ENCODE measurements at regions not wholly inside any gene's neighbourhood (a gene's known extent, or its start where the extent isn't known, plus 50 kb on each side); places are given as distances from the start of the nearest gene placed in this dataset.

DNA sequence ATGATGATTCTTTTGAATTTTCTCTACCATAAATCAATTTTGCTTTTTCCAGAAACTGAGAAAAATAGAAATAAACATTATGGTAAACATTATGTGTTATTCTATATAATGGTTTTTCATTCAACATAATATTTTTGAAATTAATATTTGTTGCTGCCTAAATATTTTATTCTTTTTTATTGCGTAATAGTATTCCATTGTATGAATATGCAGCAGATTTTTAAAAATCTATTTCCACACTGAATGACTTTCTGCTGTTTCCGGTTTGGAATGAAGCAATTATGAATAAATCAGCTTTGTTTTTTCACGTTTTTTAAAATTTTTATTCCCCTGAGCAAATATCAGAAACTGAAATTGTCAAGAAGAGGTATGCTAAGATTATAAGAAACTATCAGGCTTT, 335.2 kb upstream of the KCND2 start:
- WGBS: 54% methylated on average over 3 of the region's 3 CpGs

DNA sequence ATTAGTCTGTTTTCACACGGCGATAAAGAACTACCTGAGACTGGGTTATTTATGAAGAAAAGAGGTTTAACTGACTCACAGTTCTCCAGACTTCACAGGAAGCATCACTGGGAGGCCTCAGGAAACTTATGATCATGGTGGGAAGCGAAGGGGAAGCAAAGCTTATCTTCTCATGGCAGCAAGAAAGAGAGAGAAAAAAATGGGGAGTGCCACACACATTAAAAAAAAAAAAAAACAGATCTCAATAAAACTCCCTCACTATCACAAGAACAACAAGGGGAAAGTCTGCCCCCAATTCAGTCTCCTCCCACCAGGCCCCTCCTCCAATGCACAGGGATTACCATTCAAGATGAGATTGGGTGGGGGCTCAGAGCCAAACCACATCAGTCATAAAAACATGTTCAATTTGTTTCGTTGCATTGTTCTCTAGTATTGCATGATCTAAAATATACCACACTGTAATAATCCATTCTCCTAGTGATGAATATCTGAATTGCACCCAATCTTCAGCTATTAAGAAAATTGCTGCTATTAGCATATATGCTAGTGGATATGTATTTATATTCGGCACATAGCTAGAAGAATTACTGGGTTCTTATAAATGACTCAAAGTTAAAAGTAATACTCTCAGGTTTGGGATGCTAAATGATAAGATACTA, 328.9 kb upstream of the KCND2 start:
- Histone ChIP-seq H3K27ac (ENCODE audit: low read depth in 1 of 2, low read length in 2 of 2) (no peak overlapping the region), H3K9ac (ENCODE audit: low read depth in 1 of 2, low read length in 2 of 2) (no peak overlapping the region), H3K27me3 (ENCODE audit: control insufficient read depth in 4 of 4, insufficient read depth in 4 of 4, low read length in 3 of 4) (no peaks in the 10 kb centered on the region), H3K36me3 (ENCODE audit: control insufficient read depth in 4 of 4, insufficient read depth in 3 of 4, low read depth in 1 of 4, low read length in 3 of 4) (no peaks in the 10 kb centered on the region), H3K4me1 (ENCODE audit: control insufficient read depth in 4 of 4, insufficient read depth in 4 of 4, low read length in 3 of 4) (no peaks in the 10 kb centered on the region), H3K9me3 (ENCODE audit: control insufficient read depth in 4 of 4, low read length in 3 of 4) (no peaks in the 10 kb centered on the region), H3K4me3 (ENCODE audit: low read depth in 1 of 3, low read length in 3 of 3) (no peak overlapping the region)
- WGBS: 68% methylated on average over 5 of the region's 5 CpGs
- TF ChIP-seq, protein P1, sequence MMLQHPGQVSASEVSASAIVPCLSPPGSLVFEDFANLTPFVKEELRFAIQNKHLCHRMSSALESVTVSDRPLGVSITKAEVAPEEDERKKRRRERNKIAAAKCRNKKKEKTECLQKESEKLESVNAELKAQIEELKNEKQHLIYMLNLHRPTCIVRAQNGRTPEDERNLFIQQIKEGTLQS (IDR thresholded peaks at IDR 0.05): no peak
- TF ChIP-seq, protein P2, sequence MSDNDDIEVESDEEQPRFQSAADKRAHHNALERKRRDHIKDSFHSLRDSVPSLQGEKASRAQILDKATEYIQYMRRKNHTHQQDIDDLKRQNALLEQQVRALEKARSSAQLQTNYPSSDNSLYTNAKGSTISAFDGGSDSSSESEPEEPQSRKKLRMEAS (IDR thresholded peaks at IDR 0.05): no peak
- no peak for TF ChIP-seq HNF4G (IDR thresholded peaks at IDR 0.05)
- no peak for TF ChIP-seq FOXA2 (IDR thresholded peaks at IDR 0.05)
- no peak for TF ChIP-seq SP1 (IDR thresholded peaks at IDR 0.05)
- TF ChIP-seq RXRA (IDR thresholded peaks at IDR 0.05): no peak
- no peak for TF ChIP-seq JUND (IDR thresholded peaks at IDR 0.05)
- TF ChIP-seq, protein P3, sequence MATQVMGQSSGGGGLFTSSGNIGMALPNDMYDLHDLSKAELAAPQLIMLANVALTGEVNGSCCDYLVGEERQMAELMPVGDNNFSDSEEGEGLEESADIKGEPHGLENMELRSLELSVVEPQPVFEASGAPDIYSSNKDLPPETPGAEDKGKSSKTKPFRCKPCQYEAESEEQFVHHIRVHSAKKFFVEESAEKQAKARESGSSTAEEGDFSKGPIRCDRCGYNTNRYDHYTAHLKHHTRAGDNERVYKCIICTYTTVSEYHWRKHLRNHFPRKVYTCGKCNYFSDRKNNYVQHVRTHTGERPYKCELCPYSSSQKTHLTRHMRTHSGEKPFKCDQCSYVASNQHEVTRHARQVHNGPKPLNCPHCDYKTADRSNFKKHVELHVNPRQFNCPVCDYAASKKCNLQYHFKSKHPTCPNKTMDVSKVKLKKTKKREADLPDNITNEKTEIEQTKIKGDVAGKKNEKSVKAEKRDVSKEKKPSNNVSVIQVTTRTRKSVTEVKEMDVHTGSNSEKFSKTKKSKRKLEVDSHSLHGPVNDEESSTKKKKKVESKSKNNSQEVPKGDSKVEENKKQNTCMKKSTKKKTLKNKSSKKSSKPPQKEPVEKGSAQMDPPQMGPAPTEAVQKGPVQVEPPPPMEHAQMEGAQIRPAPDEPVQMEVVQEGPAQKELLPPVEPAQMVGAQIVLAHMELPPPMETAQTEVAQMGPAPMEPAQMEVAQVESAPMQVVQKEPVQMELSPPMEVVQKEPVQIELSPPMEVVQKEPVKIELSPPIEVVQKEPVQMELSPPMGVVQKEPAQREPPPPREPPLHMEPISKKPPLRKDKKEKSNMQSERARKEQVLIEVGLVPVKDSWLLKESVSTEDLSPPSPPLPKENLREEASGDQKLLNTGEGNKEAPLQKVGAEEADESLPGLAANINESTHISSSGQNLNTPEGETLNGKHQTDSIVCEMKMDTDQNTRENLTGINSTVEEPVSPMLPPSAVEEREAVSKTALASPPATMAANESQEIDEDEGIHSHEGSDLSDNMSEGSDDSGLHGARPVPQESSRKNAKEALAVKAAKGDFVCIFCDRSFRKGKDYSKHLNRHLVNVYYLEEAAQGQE (IDR thresholded peaks at IDR 0.05): no peak
- TF ChIP-seq HNF4A (conservative IDR thresholded peaks at IDR 0.05): no peak
- TF ChIP-seq EGR1 (IDR thresholded peaks at IDR 0.05; ENCODE audit: low read depth in 2 of 2): no peak
- TF ChIP-seq TAF1 (conservative IDR thresholded peaks at IDR 0.05): no peak
- DNase-seq (ENCODE audit: low spot score): no peak

More for the DNA sequence above, 335.2 kb upstream of the KCND2 start:
- H3K4me3 ChIP-seq (ENCODE audit: low read depth in 1 of 3, low read length in 3 of 3): no peak overlapping the region
- H3K27me3 ChIP-seq (ENCODE audit: control insufficient read depth in 4 of 4, insufficient read depth in 4 of 4, low read length in 3 of 4): peaks cover 0 to 5% (median 0%) of the 10 kb centered on the region in 4 donors
- H3K9ac ChIP-seq (ENCODE audit: low read depth in 1 of 2, low read length in 2 of 2): no peak overlapping the region
- TF ChIP-seq GABPA (IDR thresholded peaks at IDR 0.05 in 1 of 2, conservative IDR thresholded peaks at IDR 0.05 in 1 of 2) (no peak), JUND (IDR thresholded peaks at IDR 0.05) (no peak), YY1 (IDR thresholded peaks at IDR 0.05) (no peak)
- TF ChIP-seq, protein P4, sequence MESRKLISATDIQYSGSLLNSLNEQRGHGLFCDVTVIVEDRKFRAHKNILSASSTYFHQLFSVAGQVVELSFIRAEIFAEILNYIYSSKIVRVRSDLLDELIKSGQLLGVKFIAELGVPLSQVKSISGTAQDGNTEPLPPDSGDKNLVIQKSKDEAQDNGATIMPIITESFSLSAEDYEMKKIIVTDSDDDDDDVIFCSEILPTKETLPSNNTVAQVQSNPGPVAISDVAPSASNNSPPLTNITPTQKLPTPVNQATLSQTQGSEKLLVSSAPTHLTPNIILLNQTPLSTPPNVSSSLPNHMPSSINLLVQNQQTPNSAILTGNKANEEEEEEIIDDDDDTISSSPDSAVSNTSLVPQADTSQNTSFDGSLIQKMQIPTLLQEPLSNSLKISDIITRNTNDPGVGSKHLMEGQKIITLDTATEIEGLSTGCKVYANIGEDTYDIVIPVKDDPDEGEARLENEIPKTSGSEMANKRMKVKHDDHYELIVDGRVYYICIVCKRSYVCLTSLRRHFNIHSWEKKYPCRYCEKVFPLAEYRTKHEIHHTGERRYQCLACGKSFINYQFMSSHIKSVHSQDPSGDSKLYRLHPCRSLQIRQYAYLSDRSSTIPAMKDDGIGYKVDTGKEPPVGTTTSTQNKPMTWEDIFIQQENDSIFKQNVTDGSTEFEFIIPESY (IDR thresholded peaks at IDR 0.05): no peak
- TF ChIP-seq, protein P2 (IDR thresholded peaks at IDR 0.05): no peak
- H3K4me1 ChIP-seq (ENCODE audit: control insufficient read depth in 4 of 4, insufficient read depth in 4 of 4, low read length in 3 of 4): no peaks in the 10 kb centered on the region
- H3K9me3 ChIP-seq (ENCODE audit: control insufficient read depth in 4 of 4, low read length in 3 of 4): no peaks in the 10 kb centered on the region
- no peaks in the 10 kb centered on the region for H3K36me3 ChIP-seq (ENCODE audit: control insufficient read depth in 4 of 4, insufficient read depth in 3 of 4, low read depth in 1 of 4, low read length in 3 of 4)
- no peak for DNase-seq (ENCODE audit: low spot score)
- H3K27ac ChIP-seq (ENCODE audit: low read depth in 1 of 2, low read length in 2 of 2): no peak overlapping the region

Measured in liver (tissue), 7 donors.